Upper lobe of left lung (tissue), 4 donors: ENCODE measurements at regions not wholly inside any gene's neighbourhood (a gene's known extent, or its start where the extent isn't known, plus 50 kb on each side); places are given as distances from the start of the nearest gene placed in this dataset.

Experiments used
- POLR2AphosphoS5 ChIP-seq, 2 donors: sonication (generic); formaldehyde crosslinking; IDR thresholded peaks; one replicate each; pipeline ENCODE4 v1.5.1; 2017; ENCODE audit warnings: antibody characterized with exemption in 2 of 2
- TF ChIP-seq, protein P1 (sequence below), 6 experiments: fragments of 450-650 bp in 4 of 6; fragments of 200-600 bp in 2 of 6; sonication (generic) in 2 of 6; IDR thresholded peaks; one replicate each; pipeline ENCODE4 v1.5.1; 2016 to 2019; ENCODE audit warnings: antibody characterized with exemption in 6 of 6

DNA sequence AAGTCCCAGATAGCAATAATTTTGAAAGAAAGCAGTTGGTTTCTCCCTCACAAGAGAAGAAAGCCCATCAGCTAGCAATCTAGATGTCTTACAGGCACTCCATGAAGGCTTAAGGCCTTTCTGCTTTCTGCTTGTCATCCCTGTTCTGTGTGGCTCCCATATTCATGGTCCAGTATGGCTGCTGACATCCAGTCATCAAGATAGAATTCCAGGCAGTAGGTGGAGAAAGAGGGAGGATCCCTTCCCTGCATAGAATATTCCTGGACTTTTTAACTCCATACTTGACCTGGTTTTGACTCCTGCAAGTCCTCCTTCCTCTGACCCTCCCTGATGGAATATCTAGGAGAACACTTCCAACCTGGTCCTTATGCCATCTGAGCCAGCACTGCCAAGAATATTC, 389.9 kb upstream of the AKR1E2 start:
- no peak for TF ChIP-seq POLR2AphosphoS5 (IDR thresholded peaks at IDR 0.05)
- TF ChIP-seq, protein P1, sequence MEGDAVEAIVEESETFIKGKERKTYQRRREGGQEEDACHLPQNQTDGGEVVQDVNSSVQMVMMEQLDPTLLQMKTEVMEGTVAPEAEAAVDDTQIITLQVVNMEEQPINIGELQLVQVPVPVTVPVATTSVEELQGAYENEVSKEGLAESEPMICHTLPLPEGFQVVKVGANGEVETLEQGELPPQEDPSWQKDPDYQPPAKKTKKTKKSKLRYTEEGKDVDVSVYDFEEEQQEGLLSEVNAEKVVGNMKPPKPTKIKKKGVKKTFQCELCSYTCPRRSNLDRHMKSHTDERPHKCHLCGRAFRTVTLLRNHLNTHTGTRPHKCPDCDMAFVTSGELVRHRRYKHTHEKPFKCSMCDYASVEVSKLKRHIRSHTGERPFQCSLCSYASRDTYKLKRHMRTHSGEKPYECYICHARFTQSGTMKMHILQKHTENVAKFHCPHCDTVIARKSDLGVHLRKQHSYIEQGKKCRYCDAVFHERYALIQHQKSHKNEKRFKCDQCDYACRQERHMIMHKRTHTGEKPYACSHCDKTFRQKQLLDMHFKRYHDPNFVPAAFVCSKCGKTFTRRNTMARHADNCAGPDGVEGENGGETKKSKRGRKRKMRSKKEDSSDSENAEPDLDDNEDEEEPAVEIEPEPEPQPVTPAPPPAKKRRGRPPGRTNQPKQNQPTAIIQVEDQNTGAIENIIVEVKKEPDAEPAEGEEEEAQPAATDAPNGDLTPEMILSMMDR (IDR thresholded peaks at IDR 0.05), result no peak
